Activated CD4-positive, CD25-positive, alpha-beta regulatory T cell treated with anti-CD3 and anti-CD28 coated beads, Interleukin-2, amount 50 U/mL, for 24 hours (primary cell): ENCODE measurements at regions not wholly inside any gene's neighbourhood (a gene's known extent, or its start where the extent isn't known, plus 50 kb on each side); places are given as distances from the start of the nearest gene placed in this dataset.
"Not testable (repeated sequence)": the region's sequence is repeated elsewhere in the genome, so short reads cannot be mapped to it uniquely, and the experiment has no call there.

Experiments
- ATAC-seq, 2 donors: fragments of 150-1000 bp; cut with Tn5 transposase; one replicate each; pipeline ENCODE4 v1.10.0; 2021; ENCODE audit warnings: mild to moderate bottlenecking in 1 of 2, moderate library complexity in 1 of 2

- not testable (repeated sequence) for ATAC-seq
Measured at GRCh38 chr1:146883190-146883589, 54.9 kb upstream of the NBPF12 start.

- ATAC-seq: not testable (repeated sequence)
Measured at GRCh38 chr1:146881096-146881495, 57.0 kb upstream of the NBPF12 start.

GRCh38 chr1:146863799-146864319 is 74.3 kb upstream of the NBPF12 start:
- ATAC-seq: not testable (repeated sequence)

- ATAC-seq: not testable (repeated sequence)
Measured at GRCh38 chr1:146853147-146853546, 85.0 kb upstream of the NBPF12 start.

GRCh38 chr1:146850352-146850889 is 87.7 kb upstream of the NBPF12 start:
- not testable (repeated sequence) for ATAC-seq

- not testable (repeated sequence) for ATAC-seq
Measured at GRCh38 chr1:146838725-146839124, 99.4 kb upstream of the NBPF12 start.

GRCh38 chr1:146826957-146827356 is 111.2 kb upstream of the NBPF12 start:
- ATAC-seq: not testable (repeated sequence)

- not testable (repeated sequence) for ATAC-seq
Measured at GRCh38 chr1:146794236-146794635, 143.9 kb upstream of the NBPF12 start.

- ATAC-seq: not testable (repeated sequence)
Measured at GRCh38 chr1:146792725-146793124, 145.4 kb upstream of the NBPF12 start.

GRCh38 chr1:146784212-146784940 is 153.7 kb upstream of the NBPF12 start:
- ATAC-seq: peak in 1 of 2 donors; percentile 10

GRCh38 chr1:146781235-146781634 is 156.9 kb upstream of the NBPF12 start:
- not testable (repeated sequence) for ATAC-seq

- ATAC-seq: not testable (repeated sequence)
Measured at GRCh38 chr1:146777826-146778602, 160.1 kb upstream of the NBPF12 start.

GRCh38 chr1:146774988-146775387 is 163.1 kb upstream of the NBPF12 start:
- ATAC-seq: not testable (repeated sequence)

- ATAC-seq: not testable (repeated sequence)
Measured at GRCh38 chr1:146774271-146774670, 163.9 kb upstream of the NBPF12 start.

- not testable (repeated sequence) for ATAC-seq
Measured at GRCh38 chr1:146771409-146771808, 166.7 kb upstream of the NBPF12 start.

- ATAC-seq: not testable (repeated sequence)
Measured at GRCh38 chr1:146770998-146771397, 167.1 kb upstream of the NBPF12 start.

GRCh38 chr1:146763234-146763633 is 174.9 kb upstream of the NBPF12 start:
- ATAC-seq: not testable (repeated sequence)

GRCh38 chr1:146756858-146757257 is 181.3 kb upstream of the NBPF12 start:
- ATAC-seq: not testable (repeated sequence)

- not testable (repeated sequence) for ATAC-seq
Measured at GRCh38 chr1:146748686-146749085, 189.4 kb upstream of the NBPF12 start.

GRCh38 chr1:146731981-146732680 is 206.0 kb upstream of the NBPF12 start:
- not testable (repeated sequence) for ATAC-seq

GRCh38 chr1:146729642-146730344 is 208.3 kb upstream of the NBPF12 start:
- not testable (repeated sequence) for ATAC-seq

- not testable (repeated sequence) for ATAC-seq
Measured at GRCh38 chr1:146715054-146715453, 223.1 kb upstream of the NBPF12 start.
